ENCODE measurements at regions not wholly inside any gene's neighbourhood (a gene's known extent, or its start where the extent isn't known, plus 50 kb on each side); places are given as distances from the start of the nearest gene placed in this dataset.

GRCh38 chr2:167653131-167653530, 594.3 kb downstream of the STK39 start:
- TF ChIP-seq CTCF (IDR thresholded peaks at IDR 0.05) (no peak), EZH2 (IDR thresholded peaks at IDR 0.05; ENCODE audit: borderline replicate concordance, insufficient read depth, low read depth, low read length, poor library complexity, severe bottlenecking) (no peak)
